Globus pallidus (tissue), 1 donor: ENCODE measurements at regions not wholly inside any gene's neighbourhood (a gene's known extent, or its start where the extent isn't known, plus 50 kb on each side); places are given as distances from the start of the nearest gene placed in this dataset.
A peak's percentile ranks its signal among the peaks of the same experiment; 100 is the strongest.
"Not testable (repeated sequence)": the region's sequence is repeated elsewhere in the genome, so short reads cannot be mapped to it uniquely, and the experiment has no call there.

Experiments
- DNase-seq: peaks from one replicate; pipeline ENCODE4 v3.0.0-alpha.2; 2015; ENCODE audit warnings: low spot score

GRCh38 chr20:5453316-5453715 is 136.6 kb upstream of the PROKR2 start:
- not testable (repeated sequence) for DNase-seq

GRCh38 chr20:5452691-5453090 is 135.9 kb upstream of the PROKR2 start:
- not testable (repeated sequence) for DNase-seq

- not testable (repeated sequence) for DNase-seq
Measured at GRCh38 chr20:5452286-5452685, 135.5 kb upstream of the PROKR2 start.

- DNase-seq = no peak
Measured at GRCh38 chr20:5451643-5452210, 135.0 kb upstream of the PROKR2 start.

- peak; percentile 25 for DNase-seq
Measured at GRCh38 chr20:5448449-5449118, 131.8 kb upstream of the PROKR2 start.

- no peak for DNase-seq
Measured at GRCh38 chr20:5447188-5447587, 130.4 kb upstream of the PROKR2 start.

GRCh38 chr20:5445611-5446010 is 128.9 kb upstream of the PROKR2 start:
- DNase-seq = no peak

GRCh38 chr20:5442101-5442500 is 125.3 kb upstream of the PROKR2 start:
- DNase-seq = no peak

- DNase-seq = no peak
Measured at GRCh38 chr20:5434116-5434515, 117.4 kb upstream of the PROKR2 start.

- no peak for DNase-seq
Measured at GRCh38 chr20:5433352-5433751, 116.6 kb upstream of the PROKR2 start.

- DNase-seq = no peak
Measured at GRCh38 chr20:5432030-5432429, 115.3 kb upstream of the PROKR2 start.

- no peak for DNase-seq
Measured at GRCh38 chr20:5430670-5431069, 113.9 kb upstream of the PROKR2 start.

GRCh38 chr20:5426026-5426425 is 109.3 kb upstream of the PROKR2 start:
- DNase-seq = no peak

GRCh38 chr20:5416086-5416485 is 99.3 kb upstream of the PROKR2 start:
- DNase-seq = no peak

- DNase-seq = no peak
Measured at GRCh38 chr20:5413394-5413793, 96.6 kb upstream of the PROKR2 start.

GRCh38 chr20:5410470-5410869 is 93.7 kb upstream of the PROKR2 start:
- no peak for DNase-seq

- DNase-seq = no peak
Measured at GRCh38 chr20:5402903-5403531, 86.3 kb upstream of the PROKR2 start.

- no peak for DNase-seq
Measured at GRCh38 chr20:5401277-5401875, 84.6 kb upstream of the PROKR2 start.

- DNase-seq = no peak
Measured at GRCh38 chr20:5400164-5400762, 83.5 kb upstream of the PROKR2 start.

GRCh38 chr20:5397393-5397792 is 80.6 kb upstream of the PROKR2 start:
- no peak for DNase-seq

- no peak for DNase-seq
Measured at GRCh38 chr20:5395932-5396727, 79.4 kb upstream of the PROKR2 start.
